ENCODE measurements at regions not wholly inside any gene's neighbourhood (a gene's known extent, or its start where the extent isn't known, plus 50 kb on each side); places are given as distances from the start of the nearest gene placed in this dataset.
A peak's percentile ranks its signal among the peaks of the same experiment; 100 is the strongest.

DNA sequence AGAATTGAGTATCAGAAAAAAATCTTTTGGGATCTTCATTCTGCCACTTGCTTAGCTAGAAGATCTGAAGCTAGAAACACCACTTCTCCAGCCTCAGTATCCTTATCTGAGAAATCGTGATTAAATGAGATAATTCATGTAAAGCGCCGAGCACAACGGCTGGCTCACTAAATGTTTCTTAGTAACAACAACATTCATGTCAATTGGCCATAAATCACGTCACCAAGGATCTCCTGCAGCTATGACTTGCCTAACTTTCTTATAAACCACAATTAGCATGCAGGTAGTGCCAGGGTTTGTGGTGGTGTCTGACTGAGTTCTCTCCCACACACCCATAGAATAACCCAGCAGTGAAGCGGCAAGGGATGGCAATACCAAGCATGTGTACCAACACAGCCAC, 501.3 kb downstream of the EFNB2 start:
- no peak for DNase-seq (ENCODE audit: low spot score)

GRCh38 chr13:106033659-106034058, 501.8 kb downstream of the EFNB2 start:
- peak; percentile 14 for DNase-seq (ENCODE audit: low spot score)

- no peak for DNase-seq (ENCODE audit: low spot score)
Observed at GRCh38 chr13:106032441-106032840, 503.0 kb downstream of the EFNB2 start.

- DNase-seq (ENCODE audit: low spot score): no peak
Observed at GRCh38 chr13:106029676-106030290, 505.7 kb downstream of the EFNB2 start.

DNA sequence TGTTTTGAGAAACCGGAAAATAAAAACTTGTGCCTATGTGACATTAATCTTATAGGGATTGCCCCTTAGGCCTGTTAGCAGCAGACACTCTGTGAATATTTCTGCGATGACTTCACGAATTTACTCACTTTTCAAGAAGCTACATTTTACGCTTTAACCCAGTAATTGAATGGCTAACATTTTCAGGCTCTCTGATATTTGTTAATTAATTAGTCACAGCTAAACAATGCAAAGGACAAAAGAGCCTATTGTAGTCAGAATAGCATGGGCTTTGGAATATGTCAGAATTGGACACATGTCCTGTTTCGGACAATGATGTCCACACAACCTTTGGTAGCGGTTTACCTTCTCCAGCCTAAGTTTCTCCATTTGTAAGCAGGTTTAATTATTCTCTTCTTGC, 506.6 kb downstream of the EFNB2 start:
- no peak for DNase-seq (ENCODE audit: low spot score)

DNA sequence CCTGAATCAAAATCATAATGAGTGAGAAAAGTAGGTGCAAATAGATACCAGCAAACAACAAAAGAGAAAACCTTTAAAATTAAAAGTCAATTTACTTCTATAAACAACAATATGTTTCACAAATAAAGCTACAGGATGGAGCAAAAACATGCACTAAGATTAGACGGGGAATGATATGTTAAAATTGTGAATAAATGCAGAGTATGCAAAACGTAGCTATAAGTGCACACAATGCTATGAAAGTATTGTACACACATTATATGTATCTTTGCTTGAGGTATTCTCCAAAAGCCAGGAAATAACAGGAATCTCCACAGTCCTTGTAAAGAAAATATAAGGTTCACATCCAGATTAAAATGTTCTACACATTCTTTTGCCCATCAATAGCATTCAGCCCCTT, 523.9 kb downstream of the EFNB2 start:
- no peak for DNase-seq (ENCODE audit: low spot score)

GRCh38 chr13:106010836-106011235, 524.6 kb downstream of the EFNB2 start:
- no peak for DNase-seq (ENCODE audit: low spot score)

DNA sequence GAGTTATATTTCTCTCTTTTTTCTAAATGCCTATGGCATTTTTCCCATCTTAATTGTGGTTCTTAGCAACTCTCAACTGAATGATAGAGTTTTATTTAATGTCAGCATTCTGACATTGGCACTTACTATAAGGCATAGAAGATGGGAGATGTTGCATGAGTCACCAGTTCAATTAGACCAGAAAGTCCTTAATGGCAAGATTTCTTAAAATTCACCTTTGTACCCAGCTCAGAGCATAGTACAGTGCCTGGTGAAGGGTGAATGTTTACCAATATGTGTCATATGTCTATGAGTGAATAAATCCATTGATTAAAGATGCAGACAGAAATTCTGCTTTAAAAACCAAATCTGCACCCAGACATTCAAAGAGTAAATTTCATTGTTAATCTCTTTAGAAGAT, 526.9 kb downstream of the EFNB2 start:
- DNase-seq (ENCODE audit: low spot score): no peak

- DNase-seq (ENCODE audit: low spot score): no peak
Observed at GRCh38 chr13:106007156-106007555, 528.3 kb downstream of the EFNB2 start.

- DNase-seq (ENCODE audit: low spot score): no peak
Observed at GRCh38 chr13:106003651-106004050, 531.8 kb downstream of the EFNB2 start.

DNA sequence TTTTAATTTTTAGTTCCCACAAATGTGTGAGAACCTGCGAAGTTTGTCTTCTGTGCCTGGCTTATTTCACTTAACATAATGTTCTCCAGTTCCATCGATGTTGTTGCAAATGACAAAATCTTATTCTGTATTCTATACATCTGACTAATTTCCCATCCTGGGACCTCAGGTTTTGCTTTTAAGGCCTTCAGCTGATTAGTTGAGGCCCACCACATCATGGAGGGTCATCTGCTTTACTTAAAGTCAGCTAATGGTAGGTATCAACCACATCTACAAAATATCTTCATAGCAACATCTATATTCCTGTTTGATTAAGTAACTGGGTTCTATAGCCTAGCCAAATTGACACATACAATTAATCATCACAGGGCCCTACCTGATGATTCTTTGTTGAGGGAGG, 534.0 kb downstream of the EFNB2 start:
- no peak for DNase-seq (ENCODE audit: low spot score)

GRCh38 chr13:105997581-105998550, 537.6 kb downstream of the EFNB2 start:
- DNase-seq (ENCODE audit: low spot score): no peak

DNA sequence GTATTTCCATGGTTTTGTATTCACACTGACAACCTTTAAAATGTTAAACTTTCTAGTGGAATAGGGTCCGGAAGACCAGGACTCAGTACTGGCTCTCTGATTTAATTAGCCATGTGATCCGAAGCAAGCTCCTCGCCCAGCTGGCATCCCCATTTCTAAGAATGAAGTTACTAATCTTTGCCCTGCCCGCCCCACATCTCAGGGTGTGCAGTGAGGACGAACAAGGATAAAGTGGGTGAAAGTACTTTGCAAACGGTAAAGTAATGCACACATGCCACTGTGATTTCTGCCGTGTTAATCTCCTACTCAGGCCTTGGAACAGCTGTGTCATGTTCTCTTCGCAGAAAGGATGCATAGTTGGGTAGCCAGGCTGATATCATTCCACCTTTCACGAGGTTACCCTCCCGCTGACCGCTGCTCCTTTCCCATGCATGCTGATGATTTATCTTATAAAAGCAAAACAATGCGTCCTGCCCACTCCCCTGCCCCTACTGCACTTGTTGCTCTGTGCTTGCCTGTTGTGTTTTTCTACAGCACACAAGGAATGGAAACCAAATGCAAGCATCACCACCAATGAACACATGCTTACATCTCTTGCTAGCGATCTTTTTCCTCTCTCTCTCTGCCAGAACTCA, 539.0 kb downstream of the EFNB2 start:
- DNase-seq (ENCODE audit: low spot score): no peak

DNA sequence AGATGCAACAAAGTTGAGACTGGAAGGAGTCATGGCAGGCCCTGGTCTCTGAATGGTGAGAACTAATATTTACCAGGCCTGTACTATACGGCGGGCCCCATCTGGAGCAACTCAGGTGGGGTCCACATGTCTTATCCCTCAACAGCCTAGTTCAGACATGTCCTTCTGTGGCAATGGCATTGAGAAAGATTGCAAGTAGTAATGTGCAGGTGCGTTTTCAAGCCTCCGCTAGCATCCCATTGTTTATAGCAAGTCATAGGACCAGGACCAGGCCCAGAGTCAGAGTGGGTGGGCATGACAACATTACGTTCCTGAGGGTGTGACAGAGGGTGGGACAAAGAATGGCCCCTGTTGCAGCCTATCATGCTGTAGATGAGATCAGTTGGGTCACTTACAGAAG, 541.1 kb downstream of the EFNB2 start:
- DNase-seq (ENCODE audit: low spot score): no peak

GRCh38 chr13:105991622-105992277, 543.7 kb downstream of the EFNB2 start:
- DNase-seq (ENCODE audit: low spot score): peak; percentile 56

DNA sequence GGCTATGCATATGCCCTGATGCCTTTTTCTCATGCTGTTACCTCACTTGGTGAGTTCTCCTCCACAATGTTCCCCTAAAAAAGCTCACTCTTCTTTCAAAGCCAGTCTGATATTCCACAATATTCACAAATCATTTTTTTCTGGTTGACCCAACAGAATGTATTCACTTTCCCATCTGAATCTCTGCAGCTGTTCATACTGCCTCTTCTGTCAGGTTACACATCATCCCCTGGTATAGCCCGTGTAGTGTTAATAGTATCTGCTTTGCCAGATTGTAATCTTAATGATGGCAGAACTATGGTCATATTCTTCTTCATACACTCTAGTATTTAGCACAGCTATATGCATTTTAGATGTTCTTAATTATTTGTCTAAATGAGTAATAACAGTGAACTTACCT, 544.3 kb downstream of the EFNB2 start:
- no peak for DNase-seq (ENCODE audit: low spot score)

DNA sequence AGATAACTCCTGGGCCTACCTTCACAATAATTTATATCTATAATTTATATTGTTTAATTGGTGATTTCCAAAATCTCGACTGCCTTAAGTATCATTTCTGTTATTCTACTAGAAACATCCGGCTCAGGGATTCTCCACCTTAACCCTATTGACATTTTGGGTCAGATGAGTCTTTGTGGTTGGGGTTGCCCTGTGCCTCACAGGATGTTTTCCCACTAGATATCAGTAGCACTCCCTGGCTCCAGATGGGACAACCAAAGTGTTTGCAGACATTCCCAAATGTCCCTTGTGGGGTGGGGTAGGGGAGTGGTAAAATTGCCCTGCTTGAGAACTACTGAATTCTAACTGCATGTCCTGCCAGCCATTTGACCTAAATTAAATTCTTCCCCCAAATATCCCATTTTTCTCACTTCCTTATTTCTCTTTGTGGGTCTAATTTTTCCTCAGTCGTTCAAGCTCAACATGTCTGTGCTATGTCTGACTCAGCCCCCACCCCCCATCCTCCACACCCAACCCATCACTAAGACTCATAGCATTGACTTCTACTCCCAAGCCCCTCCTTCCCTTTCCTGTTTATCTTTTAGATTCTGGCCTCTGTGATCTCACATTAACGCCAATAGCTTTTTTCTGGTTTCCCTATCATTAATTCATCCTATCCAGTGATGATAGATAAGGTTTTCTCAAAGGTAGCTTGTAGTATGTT, 545.1 kb downstream of the EFNB2 start:
- DNase-seq (ENCODE audit: low spot score): peak; percentile 37

GRCh38 chr13:105984646-105985045, 550.8 kb downstream of the EFNB2 start:
- no peak for DNase-seq (ENCODE audit: low spot score)

- no peak for DNase-seq (ENCODE audit: low spot score)
Observed at GRCh38 chr13:105984236-105984635, 551.2 kb downstream of the EFNB2 start.

GRCh38 chr13:105982219-105982930, 553.1 kb downstream of the EFNB2 start:
- no peak for DNase-seq (ENCODE audit: low spot score)
